SK-N-MC (cell line): ENCODE measurements at regions not wholly inside any gene's neighbourhood (a gene's known extent, or its start where the extent isn't known, plus 50 kb on each side); places are given as distances from the start of the nearest gene placed in this dataset.

ENCODE experiments used
- DNase-seq: peaks from one replicate; pipeline ENCODE4 v3.0.0-alpha.2; 2011; ENCODE audit warnings: low read depth, low spot score
- H3K27ac ChIP-seq: fragments of 200-600 bp; sonication (generic); 2 replicates; pipeline ENCODE4 v1.5.1; 2016; ENCODE audit warnings: mixed run types
- H3K36me3 ChIP-seq: fragments of 200-600 bp; sonication (generic); 2 replicates; pipeline ENCODE4 v1.6.1; 2017; ENCODE audit warnings: antibody characterized with exemption, low read length, mixed read lengths; ENCODE audit not compliant: insufficient read depth
- H3K4me3 ChIP-seq: fragments of 200-600 bp; sonication (generic); 2 replicates; pipeline ENCODE4 v1.5.1; 2016
- H3K9ac ChIP-seq: fragments of 200-600 bp; sonication (generic); 2 replicates; pipeline ENCODE4 v1.8.0; 2017; ENCODE audit warnings: mixed run types, mixed read lengths; ENCODE audit not compliant: insufficient read length
- H3K9me3 ChIP-seq: fragments of 200-600 bp; sonication (generic); 2 replicates; pipeline ENCODE4 v1.6.1; 2017; ENCODE audit warnings: low read depth, mild to moderate bottlenecking, antibody characterized with exemption, low read length, moderate library complexity, mixed read lengths
- EZH2 ChIP-seq: fragments of 200-600 bp; sonication (generic); IDR thresholded peaks from one replicate; pipeline ENCODE4 v1.6.1; 2017; ENCODE audit warnings: antibody characterized with exemption
- FOXP2 ChIP-seq: optimal IDR thresholded peaks from 2 replicates; pipeline ENCODE3; 2011; ENCODE audit warnings: mild to moderate bottlenecking, moderate library complexity; ENCODE audit not compliant: insufficient read depth; ENCODE audit errors: extremely low read length, control extremely low read depth
- POLR2AphosphoS5 ChIP-seq: IDR thresholded peaks from 2 replicates; pipeline ENCODE4 v1.6.1; 2012; ENCODE audit warnings: mild to moderate bottlenecking, low read depth, low read length, borderline replicate concordance

GRCh38 chr2:238562446-238562845 lies 135.7 kb downstream of the ASB1 start:
- no peak for DNase-seq
- H3K27ac ChIP-seq = no peak overlapping the region
- no peak overlapping the region for H3K4me3 ChIP-seq
- H3K9me3 ChIP-seq = no peaks in the 10 kb centered on the region
- H3K9ac ChIP-seq = no peak overlapping the region
- no peaks in the 10 kb centered on the region for H3K36me3 ChIP-seq
- no peak for TF ChIP-seq EZH2
- TF ChIP-seq POLR2AphosphoS5 = no peak
- TF ChIP-seq FOXP2 = no peak

DNA sequence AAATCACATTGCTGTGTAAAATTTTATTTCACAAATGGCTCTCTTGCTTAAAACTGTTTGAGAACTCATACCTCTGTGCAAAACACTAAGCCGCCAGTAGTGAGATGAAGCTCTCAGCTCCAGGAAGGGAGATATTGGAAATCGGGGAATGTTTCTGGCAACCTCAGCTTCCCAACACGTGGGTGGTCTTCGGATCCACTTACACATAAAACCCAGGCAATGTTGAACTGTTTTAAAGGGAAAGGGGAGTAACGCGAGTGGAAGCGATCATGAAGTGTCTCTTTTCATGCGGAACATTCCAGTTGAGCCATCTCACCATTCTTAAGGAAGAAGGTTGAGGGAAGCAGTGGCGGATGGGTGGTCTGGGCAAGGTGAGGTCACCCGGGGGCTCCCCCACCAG lies 136.8 kb downstream of the ASB1 start:
- no peak overlapping the region for H3K27ac ChIP-seq
- H3K36me3 ChIP-seq = no peaks in the 10 kb centered on the region
- no peaks in the 10 kb centered on the region for H3K9me3 ChIP-seq
- no peak overlapping the region for H3K4me3 ChIP-seq
- H3K9ac ChIP-seq = no peak overlapping the region
- no peak for DNase-seq
- no peak for TF ChIP-seq FOXP2
- no peak for TF ChIP-seq POLR2AphosphoS5
- TF ChIP-seq EZH2 = no peak

DNA sequence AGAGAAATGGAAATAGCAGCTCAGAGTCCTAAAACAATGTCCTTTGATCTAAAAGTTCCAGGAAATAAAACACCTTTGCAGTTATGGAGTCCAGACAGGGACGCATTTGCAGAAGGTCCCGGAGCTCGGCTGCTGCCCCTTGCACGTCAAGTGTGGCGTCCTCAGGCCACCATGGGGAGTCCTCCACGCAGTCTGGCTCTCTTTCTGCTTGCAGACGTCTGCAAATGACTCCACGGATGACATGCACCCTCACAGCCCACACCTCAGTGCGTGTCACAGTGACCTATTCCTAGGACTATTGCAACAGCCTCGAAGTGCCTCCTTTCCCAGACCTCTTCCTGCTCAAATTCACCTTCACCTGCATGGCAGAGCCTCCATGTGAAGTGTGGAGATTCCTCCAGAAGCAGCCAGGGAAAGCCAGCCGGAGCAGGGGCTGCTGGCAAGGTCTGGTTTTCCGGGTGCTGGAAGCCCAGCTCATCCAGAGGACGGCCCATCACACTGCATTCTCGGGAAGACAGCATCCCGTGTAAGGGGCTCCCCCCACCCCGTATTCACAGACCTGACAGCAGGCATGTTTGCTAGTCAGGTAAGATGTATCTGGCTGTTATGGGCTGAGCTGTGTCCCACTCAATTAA lies 137.7 kb downstream of the ASB1 start:
- Histone ChIP-seq H3K9me3 (no peaks in the 10 kb centered on the region), H3K36me3 (no peaks in the 10 kb centered on the region), H3K27ac (no peak overlapping the region), H3K4me3 (no peak overlapping the region), H3K9ac (no peak overlapping the region)
- TF ChIP-seq EZH2 = no peak
- no peak for TF ChIP-seq FOXP2
- TF ChIP-seq POLR2AphosphoS5 = no peak
- no peak for DNase-seq

DNA sequence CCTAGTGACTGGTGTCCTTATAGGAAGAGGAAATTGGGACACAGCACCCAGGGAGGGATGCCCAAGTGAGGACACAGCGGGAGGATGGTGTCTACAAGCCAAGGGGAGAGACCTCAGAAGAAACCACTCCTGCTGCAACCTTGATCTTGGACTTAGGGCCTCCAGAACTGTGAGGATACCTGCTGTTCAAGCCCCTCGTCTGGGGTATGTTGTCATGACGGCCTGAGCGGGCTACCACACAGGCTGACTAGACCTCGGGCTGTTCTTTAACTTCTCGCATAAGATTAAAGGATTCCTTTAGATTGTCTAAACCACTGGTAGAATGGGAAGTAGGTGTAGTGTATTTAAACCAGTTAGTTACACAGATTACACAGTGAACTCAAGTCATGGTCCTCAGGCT lies 138.3 kb downstream of the ASB1 start:
- Histone ChIP-seq H3K4me3 (no peak overlapping the region), H3K36me3 (no peaks in the 10 kb centered on the region), H3K27ac (no peak overlapping the region), H3K9me3 (no peaks in the 10 kb centered on the region), H3K9ac (no peak overlapping the region)
- DNase-seq = no peak
- TF ChIP-seq EZH2 = no peak
- TF ChIP-seq FOXP2 = no peak
- no peak for TF ChIP-seq POLR2AphosphoS5

GRCh38 chr2:238566001-238566645 lies 139.4 kb downstream of the ASB1 start:
- H3K36me3 ChIP-seq = no peaks in the 10 kb centered on the region
- H3K9me3 ChIP-seq = no peaks in the 10 kb centered on the region
- no peak overlapping the region for H3K9ac ChIP-seq
- no peak for TF ChIP-seq POLR2AphosphoS5
- no peak for TF ChIP-seq EZH2
- TF ChIP-seq FOXP2 = no peak
- no peak overlapping the region for H3K27ac ChIP-seq
- DNase-seq = no peak
- H3K4me3 ChIP-seq = no peak overlapping the region

DNA sequence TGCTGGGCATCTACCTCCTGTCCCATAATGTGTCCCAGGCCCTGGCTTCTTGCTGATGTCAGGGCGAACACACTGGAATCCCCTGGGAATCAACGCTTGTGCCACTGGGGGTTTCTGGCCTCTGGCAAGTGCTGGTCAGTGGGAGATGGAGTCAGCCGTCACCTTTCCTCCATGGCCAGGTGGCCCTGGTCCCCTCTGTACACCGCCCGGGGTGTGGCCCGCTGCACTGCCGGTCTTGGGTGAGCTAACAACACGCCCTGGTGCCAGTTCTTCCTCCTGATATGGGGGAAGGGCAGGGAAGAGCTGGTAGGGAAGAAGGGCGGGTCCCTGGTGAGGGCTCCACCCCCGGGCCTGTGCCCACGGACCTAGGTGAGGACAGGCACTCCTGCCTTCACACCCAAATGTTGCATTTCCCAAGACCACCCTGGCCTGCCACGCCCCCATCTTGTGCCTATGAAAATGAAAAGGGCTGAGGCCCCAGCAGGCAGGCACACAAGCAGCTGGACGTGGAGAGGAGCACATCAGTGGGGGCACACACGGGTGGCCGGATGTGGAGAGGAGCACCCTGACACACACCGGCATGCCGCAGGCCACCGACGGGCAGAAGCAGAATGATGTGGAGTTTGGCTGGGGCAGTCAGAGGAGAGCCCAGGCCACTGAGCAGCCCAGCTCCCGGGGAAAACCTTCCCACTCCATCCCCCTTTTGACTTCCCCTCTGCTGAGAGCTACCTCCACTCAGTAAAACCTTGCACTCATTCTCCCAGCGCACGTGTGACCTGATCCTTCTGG lies 140.5 kb downstream of the ASB1 start:
- Histone ChIP-seq H3K36me3 (no peaks in the 10 kb centered on the region), H3K9ac (no peak overlapping the region), H3K27ac (no peak overlapping the region), H3K4me3 (no peak overlapping the region), H3K9me3 (no peaks in the 10 kb centered on the region)
- TF ChIP-seq POLR2AphosphoS5 (no peak), FOXP2 (no peak), EZH2 (no peak)
- DNase-seq = no peak

DNA sequence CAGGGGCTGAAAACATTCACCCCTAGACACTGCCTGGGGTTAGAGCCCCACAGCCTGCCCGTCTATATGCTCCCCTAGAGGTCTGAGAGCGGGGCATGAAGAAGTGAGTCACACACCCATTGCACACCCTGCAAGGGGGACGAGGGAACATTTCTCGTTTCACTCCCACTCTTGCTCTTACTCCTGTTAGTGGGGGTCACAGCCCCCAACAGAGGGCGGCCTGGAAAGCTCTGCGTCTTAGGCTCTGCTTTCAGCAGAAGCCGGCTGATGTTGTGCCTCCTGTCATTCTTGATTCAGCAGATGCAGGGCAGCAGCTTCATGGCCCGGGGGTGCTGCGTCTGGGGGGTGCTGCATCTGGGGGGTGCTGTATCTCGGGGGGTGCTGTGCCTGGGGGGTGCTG lies 141.3 kb downstream of the ASB1 start:
- Histone ChIP-seq H3K9ac (no peak overlapping the region), H3K27ac (no peak overlapping the region), H3K9me3 (no peaks in the 10 kb centered on the region), H3K4me3 (no peak overlapping the region), H3K36me3 (no peaks in the 10 kb centered on the region)
- no peak for TF ChIP-seq FOXP2
- TF ChIP-seq POLR2AphosphoS5 = no peak
- no peak for TF ChIP-seq EZH2
- no peak for DNase-seq

DNA sequence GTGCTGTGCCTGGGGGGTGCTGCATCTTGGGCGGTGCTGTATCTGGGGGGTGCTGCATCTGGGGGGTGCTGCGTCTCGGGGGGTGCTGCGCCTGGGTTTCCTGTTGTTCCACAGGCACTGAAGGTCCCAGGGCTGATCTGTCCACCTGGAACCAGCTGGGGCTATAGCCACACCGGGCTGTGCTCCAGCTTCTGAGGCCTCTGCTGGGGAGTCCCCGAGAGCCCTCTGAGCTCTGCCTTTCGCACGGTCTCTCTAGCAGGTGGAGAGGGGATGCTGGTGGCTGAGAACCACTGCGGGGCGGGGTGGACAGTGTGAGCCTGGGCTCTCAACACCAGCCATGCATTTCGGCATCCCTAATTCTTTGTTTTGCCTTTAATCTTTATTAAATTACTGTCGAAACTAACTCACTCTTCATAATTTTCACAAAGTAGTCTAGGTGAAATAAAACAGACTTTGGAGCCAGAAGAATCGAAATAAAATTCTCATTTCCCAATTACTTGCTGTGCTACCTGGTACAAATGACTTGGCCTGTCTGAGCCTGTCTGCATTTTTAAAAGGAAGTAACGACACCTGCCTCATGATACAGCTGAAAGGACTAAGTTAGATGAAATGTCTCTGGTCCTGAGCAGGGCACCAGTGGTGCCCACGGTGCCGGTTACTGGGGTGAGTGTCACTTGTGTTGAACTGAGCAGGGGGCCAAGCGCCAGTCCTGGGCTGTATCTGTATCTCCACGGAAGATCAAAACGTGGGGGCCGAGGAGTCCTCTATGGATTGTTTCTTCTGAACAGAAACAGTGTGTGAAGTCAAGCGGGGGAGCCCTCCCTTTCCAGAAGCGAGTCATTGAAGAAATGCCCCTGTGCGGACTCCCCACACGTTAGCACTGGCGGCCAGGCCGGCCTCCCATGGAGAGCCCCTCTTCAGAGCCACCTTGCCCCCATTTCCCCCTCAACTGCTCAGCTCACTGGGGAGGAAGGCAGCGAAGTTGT lies 142.0 kb downstream of the ASB1 start:
- Histone ChIP-seq H3K27ac (no peak overlapping the region), H3K4me3 (no peak overlapping the region), H3K9ac (no peak overlapping the region), H3K9me3 (no peaks in the 10 kb centered on the region), H3K36me3 (no peaks in the 10 kb centered on the region)
- TF ChIP-seq POLR2AphosphoS5 (no peak), EZH2 (no peak), FOXP2 (no peak)
- no peak for DNase-seq
